ENCODE measurements at regions not wholly inside any gene's neighbourhood (a gene's known extent, or its start where the extent isn't known, plus 50 kb on each side); places are given as distances from the start of the nearest gene placed in this dataset.

DNA sequence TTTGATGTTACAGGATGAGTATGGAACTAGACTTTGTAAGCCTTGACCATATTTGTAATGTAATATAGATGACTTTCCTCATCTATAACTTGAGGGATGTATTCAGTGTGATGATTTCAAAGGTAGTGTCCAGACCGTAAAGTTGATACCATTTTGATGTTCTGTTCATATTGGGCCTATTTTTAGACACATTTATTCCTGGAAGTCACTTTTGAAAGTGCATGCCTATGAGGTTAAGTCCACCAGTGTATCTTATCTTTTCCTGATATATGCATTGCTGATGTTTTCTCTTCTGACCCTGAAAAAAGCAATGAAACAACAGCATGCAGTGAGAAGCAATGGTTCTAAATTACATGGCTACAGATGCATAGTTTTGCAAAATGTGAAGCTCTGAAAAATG is 244.7 kb upstream of the PDGFD start:
- Histone ChIP-seq H3K4me3 (no peak overlapping the region), H3K36me3 (no peaks in the 10 kb centered on the region), H3K27ac (no peak overlapping the region), H3K9me3 (no peaks in the 10 kb centered on the region), H3K4me1 (no peaks in the 10 kb centered on the region), H3K27me3 (no peaks in the 10 kb centered on the region)
- intact Hi-C loops (cut with DNase I; ENCODE audit: low total_unique reads) (no loop called here), in situ Hi-C loops (cut with MboI; ENCODE audit: low sequenced_read_pairs in 4 of 4) (no loop called here)
- ATAC-seq (no peak), DNase-seq (no peak)
- TF ChIP-seq, protein P1, sequence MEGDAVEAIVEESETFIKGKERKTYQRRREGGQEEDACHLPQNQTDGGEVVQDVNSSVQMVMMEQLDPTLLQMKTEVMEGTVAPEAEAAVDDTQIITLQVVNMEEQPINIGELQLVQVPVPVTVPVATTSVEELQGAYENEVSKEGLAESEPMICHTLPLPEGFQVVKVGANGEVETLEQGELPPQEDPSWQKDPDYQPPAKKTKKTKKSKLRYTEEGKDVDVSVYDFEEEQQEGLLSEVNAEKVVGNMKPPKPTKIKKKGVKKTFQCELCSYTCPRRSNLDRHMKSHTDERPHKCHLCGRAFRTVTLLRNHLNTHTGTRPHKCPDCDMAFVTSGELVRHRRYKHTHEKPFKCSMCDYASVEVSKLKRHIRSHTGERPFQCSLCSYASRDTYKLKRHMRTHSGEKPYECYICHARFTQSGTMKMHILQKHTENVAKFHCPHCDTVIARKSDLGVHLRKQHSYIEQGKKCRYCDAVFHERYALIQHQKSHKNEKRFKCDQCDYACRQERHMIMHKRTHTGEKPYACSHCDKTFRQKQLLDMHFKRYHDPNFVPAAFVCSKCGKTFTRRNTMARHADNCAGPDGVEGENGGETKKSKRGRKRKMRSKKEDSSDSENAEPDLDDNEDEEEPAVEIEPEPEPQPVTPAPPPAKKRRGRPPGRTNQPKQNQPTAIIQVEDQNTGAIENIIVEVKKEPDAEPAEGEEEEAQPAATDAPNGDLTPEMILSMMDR (IDR thresholded peaks at IDR 0.05 in 4 of 5, conservative IDR thresholded peaks at IDR 0.05 in 1 of 5): no peak
- TF ChIP-seq POLR2A (IDR thresholded peaks at IDR 0.05): no peak

DNA sequence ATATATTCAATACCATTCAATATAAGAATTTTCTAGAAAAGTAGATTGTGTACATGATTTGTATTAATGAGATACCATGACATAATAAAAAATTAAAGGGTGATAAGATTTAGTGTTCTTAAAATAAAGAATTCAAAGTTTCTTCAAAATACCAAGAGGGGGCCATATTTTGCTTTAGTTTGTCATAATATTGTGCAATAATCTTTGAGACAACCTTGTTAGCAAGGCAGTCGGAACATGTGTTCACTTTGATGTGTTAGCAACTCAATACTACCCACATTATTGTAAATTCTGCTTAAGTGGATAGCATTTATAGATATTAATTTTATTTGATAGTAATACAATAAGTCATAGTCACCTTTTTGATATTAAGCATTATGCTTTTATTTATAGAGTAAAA is 241.3 kb upstream of the PDGFD start:
- Histone ChIP-seq H3K4me3 (no peak overlapping the region), H3K27ac (no peak overlapping the region), H3K27me3 (no peaks in the 10 kb centered on the region), H3K36me3 (no peaks in the 10 kb centered on the region), H3K4me1 (no peaks in the 10 kb centered on the region), H3K9me3 (no peaks in the 10 kb centered on the region)
- DNase-seq: no peak
- no peak for ATAC-seq
- TF ChIP-seq POLR2A (IDR thresholded peaks at IDR 0.05): no peak
- TF ChIP-seq, protein P1 (IDR thresholded peaks at IDR 0.05 in 4 of 5, conservative IDR thresholded peaks at IDR 0.05 in 1 of 5): no peak
- in situ Hi-C loops (cut with MboI; ENCODE audit: low sequenced_read_pairs in 4 of 4): no loop called here
- intact Hi-C loops (cut with DNase I; ENCODE audit: low total_unique reads): no loop called here

DNA sequence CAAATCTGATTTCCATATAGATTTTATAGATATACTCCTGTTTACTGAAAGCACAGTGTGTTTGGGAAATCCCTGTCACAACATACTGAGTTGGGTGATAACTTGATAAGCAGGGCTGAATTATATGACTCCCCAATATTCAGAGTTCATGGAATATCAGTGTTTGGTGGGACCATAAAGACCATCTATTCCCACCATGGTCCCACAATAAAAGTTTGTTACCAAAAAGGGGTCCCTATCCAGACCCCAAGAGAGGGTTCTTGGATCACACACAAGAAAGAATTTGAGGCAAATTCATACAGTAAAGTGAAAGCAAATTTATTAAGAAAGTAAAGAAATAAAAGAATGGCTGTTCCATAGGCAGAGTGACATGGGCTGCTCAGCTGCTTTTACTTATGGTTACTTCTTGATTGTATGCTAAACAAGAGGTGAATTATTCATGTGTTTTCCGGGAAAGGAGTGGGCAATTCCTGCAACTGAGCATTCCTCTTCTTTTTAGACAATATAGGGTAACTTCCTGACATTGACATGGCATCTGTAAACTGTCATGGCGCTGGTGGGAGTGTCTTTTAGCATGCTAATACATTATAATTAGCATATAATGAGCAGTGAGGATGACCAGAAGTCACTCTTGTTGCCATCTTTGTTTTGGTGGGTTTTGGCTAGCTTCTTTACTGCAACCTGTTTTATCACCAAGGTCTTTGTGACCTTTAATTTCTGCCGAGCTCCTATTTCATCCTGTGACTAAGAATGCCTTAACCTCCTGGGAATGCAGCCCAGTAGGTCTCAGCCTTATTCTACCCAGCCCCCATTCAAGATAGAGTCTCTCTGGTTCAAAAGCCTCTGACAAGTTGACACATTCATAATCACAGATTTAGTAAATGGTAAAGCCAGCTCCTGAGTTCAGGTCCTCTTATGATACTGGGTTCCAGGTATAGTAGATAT is 240.6 kb upstream of the PDGFD start:
- H3K4me3 ChIP-seq: no peak overlapping the region
- no peak for ATAC-seq
- no peaks in the 10 kb centered on the region for H3K4me1 ChIP-seq
- TF ChIP-seq, protein P1 (IDR thresholded peaks at IDR 0.05 in 4 of 5, conservative IDR thresholded peaks at IDR 0.05 in 1 of 5): no peak
- no peak for TF ChIP-seq POLR2A (IDR thresholded peaks at IDR 0.05)
- no peaks in the 10 kb centered on the region for H3K9me3 ChIP-seq
- H3K36me3 ChIP-seq: no peaks in the 10 kb centered on the region
- no peak for DNase-seq
- intact Hi-C loops (cut with DNase I; ENCODE audit: low total_unique reads): no loop called here
- H3K27me3 ChIP-seq: no peaks in the 10 kb centered on the region
- in situ Hi-C loops (cut with MboI; ENCODE audit: low sequenced_read_pairs in 4 of 4): no loop called here
- H3K27ac ChIP-seq: no peak overlapping the region

DNA sequence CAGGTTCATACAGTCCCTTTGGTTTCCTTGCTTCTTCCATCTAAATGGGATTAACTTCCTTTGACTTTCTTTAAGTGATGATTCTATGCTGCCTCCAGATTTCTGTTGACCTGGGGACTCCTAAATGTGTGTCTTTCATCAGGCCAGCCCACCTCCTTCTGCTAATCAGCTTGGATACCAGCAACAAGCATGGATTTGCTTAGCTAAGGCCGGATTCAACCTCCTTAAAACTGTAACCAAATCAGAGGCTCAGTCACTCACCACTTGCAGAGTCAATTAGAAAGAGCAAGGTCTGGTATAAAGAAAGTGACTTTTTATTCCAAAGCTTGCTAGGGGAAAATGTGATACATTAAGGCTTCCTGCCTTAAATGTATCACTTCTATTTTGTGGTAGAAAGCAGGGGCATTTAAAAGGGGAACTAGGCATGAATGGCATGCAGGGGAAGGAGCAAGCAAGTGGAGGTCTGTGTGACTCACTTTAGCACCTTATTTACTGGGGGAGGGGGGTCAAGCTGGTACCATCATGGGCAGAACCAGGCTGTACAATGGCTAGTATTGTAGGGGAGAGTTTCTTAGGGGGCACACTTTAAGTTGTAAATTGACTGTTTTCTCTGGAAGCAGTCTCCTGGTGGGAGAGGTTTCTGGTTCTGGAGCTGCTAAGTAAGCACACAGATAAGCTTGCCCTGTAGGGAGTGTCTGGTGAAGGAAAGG is 239.0 kb upstream of the PDGFD start:
- Histone ChIP-seq H3K4me1 (no peaks in the 10 kb centered on the region), H3K36me3 (no peaks in the 10 kb centered on the region), H3K9me3 (no peaks in the 10 kb centered on the region), H3K27ac (no peak overlapping the region), H3K4me3 (no peak overlapping the region), H3K27me3 (no peaks in the 10 kb centered on the region)
- no peak for DNase-seq
- no peak for TF ChIP-seq POLR2A (IDR thresholded peaks at IDR 0.05)
- TF ChIP-seq, protein P1 (IDR thresholded peaks at IDR 0.05 in 4 of 5, conservative IDR thresholded peaks at IDR 0.05 in 1 of 5): no peak
- ATAC-seq: no peak
- in situ Hi-C loops (cut with MboI; ENCODE audit: low sequenced_read_pairs in 4 of 4) (no loop called here), intact Hi-C loops (cut with DNase I; ENCODE audit: low total_unique reads) (no loop called here)
